OCI-LY7 (cell line): ENCODE measurements at regions not wholly inside any gene's neighbourhood (a gene's known extent, or its start where the extent isn't known, plus 50 kb on each side); places are given as distances from the start of the nearest gene placed in this dataset.

ENCODE experiments used
- BruUV-seq: library from RNA; stranded (reverse); fragments of 400-500 nt; replicated peaks from 2 replicates; lab custom pipeline; 2021; lab: Mats Ljungman, UMichigan
- CTCF ChIA-PET: fragments of 300-600 bp; sonication (Branson Sonifier 250); formaldehyde crosslinking; loops from one replicate; lab custom pipeline; 2022; ENCODE audit warnings: antibody characterized with exemption; ENCODE audit not compliant: unreplicated experiment; lab: Charles Lee
- POLR2A ChIA-PET: fragments of 300-600 bp; sonication (Branson Sonifier 250); formaldehyde crosslinking; loops from one replicate; lab custom pipeline; 2022; ENCODE audit warnings: antibody characterized with exemption; lab: Charles Lee
- DNase-seq: peaks from one replicate; pipeline ENCODE4 v3.0.0-alpha.2; 2015; ENCODE audit warnings: low spot score
- H2AFZ ChIP-seq: fragments of 200-600 bp; sonication (generic), shearing (Covaris generic); 2 replicates; pipeline ENCODE4 v1.6.1; 2014; ENCODE audit warnings: mild to moderate bottlenecking, antibody characterized with exemption, low read length, moderate library complexity
- H3K27ac ChIP-seq: fragments of 200-600 bp; sonication (generic); 2 replicates; pipeline ENCODE4 v1.5.1; 2014; ENCODE audit warnings: mixed run types, low read depth, mild to moderate bottlenecking, moderate library complexity, low read length, inconsistent platforms; ENCODE audit not compliant: poor library complexity, severe bottlenecking
- H3K36me3 ChIP-seq: fragments of 200-600 bp; sonication (generic); 2 replicates; pipeline ENCODE4 v1.6.1; 2014; ENCODE audit warnings: mild to moderate bottlenecking, antibody characterized with exemption, low read length, moderate library complexity, mixed read lengths; ENCODE audit not compliant: insufficient read depth
- H3K4me1 ChIP-seq: fragments of 200-600 bp; sonication (generic); 2 replicates; pipeline ENCODE4 v1.5.1; 2014; ENCODE audit warnings: mild to moderate bottlenecking, low read length; ENCODE audit not compliant: insufficient read depth, poor library complexity, severe bottlenecking
- H3K4me2 ChIP-seq: fragments of 200-600 bp; sonication (generic); 2 replicates; pipeline ENCODE4 v1.6.1; 2014; ENCODE audit warnings: mild to moderate bottlenecking, low read length
- H3K4me3 ChIP-seq: fragments of 200-600 bp; sonication (generic); 2 replicates; pipeline ENCODE4 v1.5.1; 2014; ENCODE audit warnings: mild to moderate bottlenecking, low read depth, low read length; ENCODE audit not compliant: poor library complexity, severe bottlenecking
- H3K79me2 ChIP-seq: fragments of 200-600 bp; sonication (generic); 2 replicates; pipeline ENCODE4 v1.6.1; 2016; ENCODE audit warnings: low read depth, mild to moderate bottlenecking, low read length, moderate library complexity, mixed read lengths; ENCODE audit not compliant: insufficient read depth
- H3K9me2 ChIP-seq: fragments of 200-600 bp; sonication (generic); 2 replicates; pipeline ENCODE4 v1.6.1; 2016; ENCODE audit warnings: mild to moderate bottlenecking, low read length, mixed read lengths; ENCODE audit not compliant: insufficient read depth
- H3K9me3 ChIP-seq: fragments of 200-600 bp; sonication (generic); 2 replicates; pipeline ENCODE4 v1.6.1; 2014; ENCODE audit warnings: mild to moderate bottlenecking, mixed run types, low read length, mixed read lengths
- H4K20me1 ChIP-seq: fragments of 200-600 bp; sonication (generic); 2 replicates; pipeline ENCODE4 v1.6.1; 2014; ENCODE audit warnings: mild to moderate bottlenecking, antibody characterized with exemption, low read length, moderate library complexity, mixed read lengths; ENCODE audit not compliant: insufficient read depth
- EZH2phosphoT487 ChIP-seq: fragments of 200-600 bp; sonication (generic); IDR thresholded peaks from 2 replicates; pipeline ENCODE4 v1.6.1; 2018; ENCODE audit warnings: low read depth, borderline replicate concordance, mild to moderate bottlenecking, mixed run types, antibody characterized with exemption, low read length, moderate library complexity, mixed read lengths
- intact Hi-C: fragments of 100-400 bp; cut with micrococcal nuclease; formaldehyde crosslinking; loops from one replicate; pipeline ENCODE4 v1.10.0; 2022; ENCODE audit not compliant: unreplicated experiment
- TF ChIP-seq, protein P1 (sequence below): fragments of 200-600 bp; sonication (generic); conservative IDR thresholded peaks from 2 replicates; pipeline ENCODE4 v1.5.1; 2014; ENCODE audit warnings: mild to moderate bottlenecking, antibody characterized with exemption, low read length, moderate library complexity, mixed read lengths

DNA sequence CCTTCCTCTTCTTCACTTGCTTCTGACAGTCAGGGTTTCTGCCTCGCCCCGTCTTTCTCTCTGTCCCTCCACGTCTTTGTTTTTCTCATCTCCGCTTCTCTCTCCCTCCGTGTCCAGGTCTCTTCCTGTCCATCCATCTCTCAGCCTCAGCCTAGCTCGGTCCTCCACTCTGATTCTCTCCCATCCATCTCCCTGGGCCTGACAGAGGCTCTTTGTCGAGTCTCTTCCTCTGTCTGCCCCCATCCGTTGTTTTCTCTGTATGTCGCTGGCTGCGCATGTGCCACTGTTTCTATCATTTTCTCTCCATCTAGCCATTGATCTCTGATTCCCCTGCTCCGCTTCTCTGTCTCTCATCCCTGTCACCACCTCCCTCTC is 328.9 kb upstream of the TBX3 start:
- TF ChIP-seq, protein P1, sequence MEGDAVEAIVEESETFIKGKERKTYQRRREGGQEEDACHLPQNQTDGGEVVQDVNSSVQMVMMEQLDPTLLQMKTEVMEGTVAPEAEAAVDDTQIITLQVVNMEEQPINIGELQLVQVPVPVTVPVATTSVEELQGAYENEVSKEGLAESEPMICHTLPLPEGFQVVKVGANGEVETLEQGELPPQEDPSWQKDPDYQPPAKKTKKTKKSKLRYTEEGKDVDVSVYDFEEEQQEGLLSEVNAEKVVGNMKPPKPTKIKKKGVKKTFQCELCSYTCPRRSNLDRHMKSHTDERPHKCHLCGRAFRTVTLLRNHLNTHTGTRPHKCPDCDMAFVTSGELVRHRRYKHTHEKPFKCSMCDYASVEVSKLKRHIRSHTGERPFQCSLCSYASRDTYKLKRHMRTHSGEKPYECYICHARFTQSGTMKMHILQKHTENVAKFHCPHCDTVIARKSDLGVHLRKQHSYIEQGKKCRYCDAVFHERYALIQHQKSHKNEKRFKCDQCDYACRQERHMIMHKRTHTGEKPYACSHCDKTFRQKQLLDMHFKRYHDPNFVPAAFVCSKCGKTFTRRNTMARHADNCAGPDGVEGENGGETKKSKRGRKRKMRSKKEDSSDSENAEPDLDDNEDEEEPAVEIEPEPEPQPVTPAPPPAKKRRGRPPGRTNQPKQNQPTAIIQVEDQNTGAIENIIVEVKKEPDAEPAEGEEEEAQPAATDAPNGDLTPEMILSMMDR: no peak
- TF ChIP-seq EZH2phosphoT487: no peak
- Histone ChIP-seq H2AFZ (no peak overlapping the region), H3K4me1 (peaks cover 22% of the 10 kb centered on the region), H4K20me1 (no peaks in the 10 kb centered on the region), H3K27ac (no peak overlapping the region), H3K9me3 (no peaks in the 10 kb centered on the region), H3K79me2 (no peaks in the 10 kb centered on the region), H3K9me2 (no peaks in the 10 kb centered on the region), H3K4me2 (no peak overlapping the region), H3K36me3 (no peaks in the 10 kb centered on the region), H3K4me3 (no peak overlapping the region)
- no peak for DNase-seq
- CTCF ChIA-PET: no interaction called here
- intact Hi-C loops: no loop called here
- no TSS peak for BruUV-seq
- POLR2A ChIA-PET: no interaction called here

GRCh38 chr12:115011703-115012102 is 327.7 kb upstream of the TBX3 start:
- Histone ChIP-seq H3K79me2 (no peaks in the 10 kb centered on the region), H3K27ac (no peak overlapping the region), H3K36me3 (no peaks in the 10 kb centered on the region), H3K9me3 (no peaks in the 10 kb centered on the region), H3K4me3 (no peak overlapping the region), H2AFZ (no peak overlapping the region), H3K9me2 (no peaks in the 10 kb centered on the region), H4K20me1 (no peaks in the 10 kb centered on the region), H3K4me1 (peaks cover 24% of the 10 kb centered on the region), H3K4me2 (no peak overlapping the region)
- TF ChIP-seq EZH2phosphoT487: no peak
- TF ChIP-seq, protein P1: no peak
- intact Hi-C loops: no loop called here
- POLR2A ChIA-PET: no interaction called here
- DNase-seq: no peak
- no TSS peak for BruUV-seq
- CTCF ChIA-PET: no interaction called here

- no peak overlapping the region for H3K27ac ChIP-seq
- intact Hi-C loops: no loop called here
- H3K9me2 ChIP-seq: no peaks in the 10 kb centered on the region
- DNase-seq: no peak
- H3K4me2 ChIP-seq: no peak overlapping the region
- no peak overlapping the region for H3K4me3 ChIP-seq
- ChIA-PET CTCF (no interaction called here), POLR2A (interaction anchor here (0.7 kb wide), 1 partner anchor 340 kb away, joined by 3 read pairs; no protein-coding TSS in a partner anchor)
- no peaks in the 10 kb centered on the region for H3K79me2 ChIP-seq
- H3K4me1 ChIP-seq: peaks cover 33% of the 10 kb centered on the region
- H3K9me3 ChIP-seq: no peaks in the 10 kb centered on the region
- H3K36me3 ChIP-seq: no peaks in the 10 kb centered on the region
- no peak overlapping the region for H2AFZ ChIP-seq
- BruUV-seq: no TSS peak
- no peaks in the 10 kb centered on the region for H4K20me1 ChIP-seq
- TF ChIP-seq EZH2phosphoT487: no peak
- TF ChIP-seq, protein P1: no peak
Measured at GRCh38 chr12:115010324-115010995, 326.5 kb upstream of the TBX3 start.
